HG02970 (cell line): ENCODE measurements at regions not wholly inside any gene's neighbourhood (a gene's known extent, or its start where the extent isn't known, plus 50 kb on each side); places are given as distances from the start of the nearest gene placed in this dataset.

Experiments used
- ATAC-seq: cut with Tn5 transposase; IDR thresholded peaks from one replicate; pipeline ENCODE4 v1.9.1; 2021; ENCODE audit warnings: mild to moderate bottlenecking, moderate library complexity, moderate number of reproducible peaks; ENCODE audit not compliant: unreplicated experiment, low FRiP score

GRCh38 chr2:5403392-5403791 lies 288.8 kb upstream of the SOX11 start:
- ATAC-seq = no peak

DNA sequence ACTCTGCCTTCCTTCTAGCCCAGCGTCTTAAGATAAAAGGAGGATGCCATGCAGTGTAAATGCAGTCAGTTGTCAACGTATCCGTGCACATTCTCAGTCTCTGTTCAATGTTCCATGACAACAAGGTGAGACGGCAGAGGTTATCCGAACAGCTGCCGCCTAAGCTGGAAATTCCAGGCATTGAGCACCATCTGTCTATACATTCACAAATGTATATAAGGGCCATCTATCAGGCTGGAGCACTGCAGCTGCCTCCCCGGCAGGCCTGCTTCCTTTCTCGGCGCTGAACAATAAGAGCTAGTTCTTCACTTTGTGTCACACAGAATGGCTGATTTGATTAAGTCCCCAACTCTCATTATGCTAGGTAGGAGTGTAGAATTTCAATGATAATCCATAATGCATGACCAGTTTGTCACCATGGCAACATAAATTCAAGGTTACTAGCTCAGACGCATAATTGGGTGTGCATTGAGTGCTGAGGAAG lies 282.2 kb upstream of the SOX11 start:
- no peak for ATAC-seq

DNA sequence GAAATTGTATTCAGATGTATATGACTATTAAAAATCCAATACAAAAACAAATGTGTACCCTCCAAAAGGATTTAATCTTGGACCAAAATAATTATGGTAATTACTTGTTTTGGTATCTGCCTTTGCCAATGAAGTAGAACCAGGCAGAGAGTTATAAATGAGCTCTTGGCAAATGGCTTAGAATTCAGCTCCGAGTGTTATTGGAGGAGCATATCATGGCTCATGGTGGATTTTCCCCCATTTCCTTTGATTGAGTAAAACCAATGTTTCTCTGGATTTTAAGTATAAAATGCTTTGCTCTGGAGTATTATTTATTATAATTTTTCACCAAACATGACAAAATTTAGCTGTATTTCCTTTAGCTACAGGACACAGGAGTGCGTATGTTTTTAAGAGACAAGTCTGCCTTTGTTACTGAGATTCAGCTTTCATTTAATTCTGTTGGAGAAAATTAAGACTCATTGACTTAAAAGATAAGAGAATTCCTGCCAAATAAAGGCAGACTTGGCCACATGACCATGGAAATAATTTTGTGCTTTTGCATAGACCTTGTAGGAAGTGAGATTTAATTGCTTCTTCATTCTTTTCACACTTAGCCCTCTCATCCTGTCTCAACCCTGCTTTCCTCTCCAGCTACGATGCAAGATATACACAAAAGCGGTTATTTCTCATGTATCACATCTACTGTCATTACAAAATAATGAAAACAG lies 281.0 kb upstream of the SOX11 start:
- ATAC-seq = no peak

GRCh38 chr2:5412001-5412400 lies 280.2 kb upstream of the SOX11 start:
- no peak for ATAC-seq

DNA sequence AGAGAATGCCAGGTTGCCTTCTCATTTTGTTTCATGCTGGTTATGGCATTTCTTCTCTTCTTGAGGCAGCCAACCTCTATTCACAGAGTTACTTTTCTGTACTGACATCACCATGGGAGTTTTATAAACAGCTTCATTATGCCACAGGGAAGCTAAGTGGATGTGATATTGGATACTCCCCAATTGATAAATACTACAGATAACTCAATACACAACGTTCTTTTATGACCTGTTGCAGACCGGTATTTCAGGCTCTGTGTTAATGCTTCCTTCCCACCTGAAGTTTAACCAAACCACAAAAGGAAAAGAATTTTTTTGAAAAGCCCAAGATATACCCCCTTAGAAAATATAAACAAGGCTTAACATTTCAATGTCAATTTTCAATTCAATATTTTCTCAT lies 258.3 kb upstream of the SOX11 start:
- no peak for ATAC-seq

GRCh38 chr2:5437375-5437774 lies 254.8 kb upstream of the SOX11 start:
- ATAC-seq = no peak

- ATAC-seq = no peak
Observed at GRCh38 chr2:5440174-5440573, 252.0 kb upstream of the SOX11 start.

DNA sequence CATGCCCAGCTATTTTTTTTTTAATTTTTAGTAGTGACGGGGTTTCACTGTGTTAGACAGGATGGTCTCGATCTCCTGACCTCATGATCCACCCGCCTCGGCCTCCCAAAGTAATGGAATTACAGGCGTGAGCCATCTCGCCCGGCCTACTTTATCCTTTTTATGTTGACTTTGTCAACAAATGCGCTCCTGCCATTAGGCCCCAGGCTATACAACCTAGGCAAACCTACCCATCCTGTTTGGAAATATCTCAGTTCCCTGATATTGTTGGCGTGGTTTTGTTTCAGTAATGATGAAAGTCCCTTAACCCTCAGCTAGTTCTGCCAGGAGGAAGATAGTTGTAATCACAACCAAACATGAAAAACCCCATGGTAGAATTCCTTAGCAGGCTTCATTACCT lies 249.4 kb upstream of the SOX11 start:
- no peak for ATAC-seq

DNA sequence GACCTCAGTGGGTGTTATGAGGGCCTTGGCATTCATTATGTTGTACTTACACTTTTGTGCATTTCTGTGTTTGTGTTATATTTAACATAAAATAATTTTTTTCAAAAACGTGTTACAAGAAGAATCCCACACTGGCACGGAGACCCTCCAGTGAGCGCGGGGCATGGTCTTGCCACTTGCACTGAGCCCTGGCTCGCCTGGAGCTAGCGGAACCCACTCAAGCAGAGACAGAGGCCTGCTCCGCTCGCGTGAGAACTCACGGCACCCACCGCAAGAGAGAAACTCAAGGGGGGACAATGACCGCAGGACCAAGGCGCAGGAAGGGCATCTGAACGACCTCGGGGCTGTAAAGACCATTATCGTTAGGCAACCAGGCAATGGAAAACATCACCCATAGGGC lies 248.0 kb upstream of the SOX11 start:
- ATAC-seq = no peak

DNA sequence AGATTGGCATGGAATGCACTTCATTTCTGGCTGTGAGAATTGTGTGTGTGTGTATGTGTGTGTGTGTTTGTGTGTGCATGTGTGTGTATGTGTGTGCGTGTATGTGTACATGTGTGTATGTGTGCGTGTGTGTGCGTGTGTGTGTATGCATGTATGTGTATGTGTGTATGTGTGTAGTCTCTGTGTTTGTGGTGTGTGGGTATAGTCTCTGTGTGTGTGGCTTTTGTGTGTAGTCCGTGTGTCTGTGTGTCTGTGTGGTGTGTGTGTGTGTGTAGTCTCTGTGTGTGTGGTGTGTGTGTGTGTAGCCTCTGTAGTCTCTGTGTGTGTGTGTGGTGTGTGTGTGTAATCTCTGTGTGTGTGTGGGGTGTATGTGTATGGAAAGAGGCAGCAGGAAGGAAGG lies 247.3 kb upstream of the SOX11 start:
- no peak for ATAC-seq

DNA sequence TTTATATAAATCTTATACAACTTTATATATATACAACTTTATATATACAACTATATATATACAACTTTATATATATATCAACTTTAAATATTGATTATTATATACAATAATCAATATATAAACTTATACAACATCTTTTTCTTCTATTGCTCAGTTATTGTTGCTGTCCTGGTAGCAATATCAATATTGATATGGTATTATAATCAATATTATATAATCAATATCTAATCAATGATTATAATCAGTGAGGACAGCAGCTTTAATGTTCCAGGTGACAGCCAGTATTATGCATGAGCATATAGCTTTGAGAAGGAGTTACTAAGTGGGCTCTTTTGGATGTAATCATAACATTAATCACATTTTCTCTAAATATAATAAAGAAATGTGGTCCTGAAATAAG lies 242.3 kb upstream of the SOX11 start:
- ATAC-seq = no peak

DNA sequence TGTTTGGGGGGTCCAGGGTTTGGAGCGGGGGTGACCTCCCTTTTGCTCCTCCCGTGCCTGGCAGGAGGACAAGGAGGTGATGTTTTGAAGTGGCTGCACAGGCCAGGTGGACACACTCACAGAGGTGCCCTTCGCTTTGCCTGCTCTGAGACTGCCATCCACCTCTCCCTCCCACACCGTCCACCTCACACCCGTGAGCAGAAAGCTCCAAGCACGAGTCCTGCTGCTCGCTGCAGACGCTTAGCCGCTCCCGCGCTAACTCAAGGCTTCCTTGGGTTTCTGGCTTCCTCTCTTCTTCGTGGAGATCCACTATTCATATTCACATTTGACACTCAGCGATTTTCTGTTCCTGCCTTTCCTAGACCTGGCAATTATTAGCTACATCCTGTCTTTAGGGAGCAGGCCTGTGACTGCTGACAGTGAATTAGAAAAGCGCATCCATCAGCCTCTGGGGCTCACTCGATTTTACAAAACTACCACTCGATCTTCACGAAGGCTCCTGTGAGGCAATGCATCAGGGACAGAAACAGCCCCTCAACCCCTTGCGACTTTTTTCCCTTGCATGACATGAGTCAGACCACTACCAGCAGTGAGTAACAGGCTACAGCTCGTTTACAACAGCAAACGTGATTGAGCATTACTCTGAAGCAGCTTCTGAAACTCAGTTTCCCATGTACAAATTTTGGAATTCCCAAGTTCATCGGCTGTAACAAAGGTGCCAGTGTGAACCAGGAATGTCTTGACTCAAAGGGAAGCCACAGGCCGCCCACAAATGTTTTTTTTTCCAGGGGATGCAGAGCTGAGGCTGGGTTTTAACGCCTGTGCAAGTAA lies 238.7 kb upstream of the SOX11 start:
- no peak for ATAC-seq

DNA sequence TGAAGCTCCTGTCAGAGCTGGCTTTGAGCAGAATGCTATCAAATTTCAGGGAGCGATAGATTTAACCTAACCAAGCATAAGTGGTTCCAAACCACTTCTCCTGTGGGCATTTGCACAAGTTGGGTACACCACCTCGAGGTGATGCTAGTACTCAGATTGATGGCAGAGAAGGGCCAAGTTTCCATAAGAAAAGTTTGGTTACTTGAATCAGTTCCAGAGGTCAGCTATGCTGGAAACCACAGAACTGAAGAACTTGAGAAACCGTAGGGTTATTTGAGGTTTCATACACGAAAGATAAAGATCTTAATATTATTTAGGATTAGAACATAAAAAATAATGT lies 238.2 kb upstream of the SOX11 start:
- no peak for ATAC-seq

DNA sequence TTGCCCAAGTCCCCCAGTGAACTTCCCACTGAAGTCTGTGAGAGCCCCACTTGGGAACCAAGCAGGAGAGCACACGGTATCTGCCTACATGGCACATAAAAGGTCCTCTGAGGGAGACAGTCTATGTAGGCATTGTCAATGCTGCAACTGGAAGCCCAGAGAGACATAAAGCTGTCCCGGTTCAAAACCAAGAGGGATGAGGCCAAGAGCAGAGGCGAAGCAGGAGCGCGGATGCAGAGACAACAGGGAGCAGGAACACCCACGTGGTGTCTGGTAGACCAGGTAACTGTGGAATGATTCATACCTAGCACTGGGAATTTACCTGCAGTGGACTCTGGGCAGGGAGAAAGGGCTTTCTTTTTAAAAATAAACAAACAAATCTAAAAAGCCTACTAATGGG lies 233.1 kb upstream of the SOX11 start:
- ATAC-seq = no peak

DNA sequence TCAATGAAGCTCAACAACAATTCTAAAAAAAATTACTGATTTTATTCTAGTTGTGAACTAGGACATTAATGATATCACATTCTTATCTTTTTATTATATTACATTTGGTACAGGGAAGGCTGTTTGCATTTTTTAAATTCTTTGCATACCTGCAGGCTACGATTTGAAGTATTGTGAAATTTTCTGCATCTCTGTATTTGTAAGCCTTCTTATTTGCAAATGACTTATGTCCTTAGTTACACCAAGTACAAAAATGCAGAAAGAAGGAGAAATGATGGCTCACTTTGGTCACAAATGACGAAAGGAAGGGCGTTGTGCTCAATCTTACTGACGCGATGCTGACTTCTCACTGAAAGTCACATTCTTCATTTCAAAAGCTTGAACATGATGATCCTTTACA lies 227.5 kb upstream of the SOX11 start:
- ATAC-seq = no peak

DNA sequence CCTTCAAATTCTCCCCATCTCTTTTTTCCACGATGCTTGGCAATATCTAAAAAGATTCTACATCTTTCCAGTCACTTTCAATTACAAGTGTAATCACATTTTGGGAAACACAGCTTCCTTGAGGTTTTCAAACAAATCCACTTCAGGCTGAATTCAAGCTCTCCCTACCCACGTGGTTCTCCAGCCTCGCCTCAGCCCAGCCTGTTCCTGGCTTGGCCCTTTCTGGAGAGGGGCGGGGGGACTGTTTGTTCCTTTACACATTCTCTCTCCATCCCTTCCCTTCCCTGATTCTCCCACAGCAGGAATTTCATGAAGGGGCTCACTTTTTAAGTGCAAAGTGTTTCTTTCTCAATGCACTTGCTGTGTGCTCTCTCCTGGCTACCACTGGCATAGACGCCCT lies 226.3 kb upstream of the SOX11 start:
- ATAC-seq = no peak

DNA sequence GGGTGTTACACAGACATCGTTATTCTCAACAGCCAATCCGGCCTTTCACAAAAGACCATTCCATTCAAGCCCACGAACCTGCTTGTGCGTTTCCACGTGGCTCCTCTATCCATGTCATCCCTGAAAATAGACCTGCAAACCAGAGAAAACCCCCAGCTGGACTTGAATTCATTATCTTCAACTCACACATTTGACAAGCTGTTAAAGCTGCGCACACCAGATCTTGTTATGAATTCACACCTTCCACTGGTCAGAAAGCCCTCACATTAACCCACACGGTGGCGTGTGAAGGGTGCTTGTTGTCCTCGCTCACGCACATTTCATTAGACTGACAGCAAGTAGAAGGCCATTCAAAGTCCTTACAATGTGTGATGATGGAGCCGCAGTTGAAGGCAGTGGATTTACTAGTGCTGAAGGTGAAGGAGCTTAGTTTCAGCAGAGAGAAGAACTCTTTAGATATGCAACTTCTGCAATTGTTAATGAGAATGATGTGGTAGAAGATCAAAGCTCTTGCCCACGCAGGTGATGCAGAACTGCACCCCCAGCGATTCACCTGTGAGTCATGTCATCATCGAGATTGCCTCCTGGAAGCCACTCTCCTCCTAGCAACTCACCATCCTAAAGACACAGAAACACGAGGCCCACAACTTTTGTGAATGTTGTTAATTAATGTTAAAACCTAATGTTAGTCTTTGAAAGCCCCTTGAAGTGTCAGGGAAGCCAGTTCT lies 224.8 kb upstream of the SOX11 start:
- ATAC-seq = no peak

GRCh38 chr2:5472673-5473072 lies 219.5 kb upstream of the SOX11 start:
- ATAC-seq = no peak

- no peak for ATAC-seq
Observed at GRCh38 chr2:5473635-5474034, 218.5 kb upstream of the SOX11 start.

- no peak for ATAC-seq
Observed at GRCh38 chr2:5474716-5475115, 217.5 kb upstream of the SOX11 start.

DNA sequence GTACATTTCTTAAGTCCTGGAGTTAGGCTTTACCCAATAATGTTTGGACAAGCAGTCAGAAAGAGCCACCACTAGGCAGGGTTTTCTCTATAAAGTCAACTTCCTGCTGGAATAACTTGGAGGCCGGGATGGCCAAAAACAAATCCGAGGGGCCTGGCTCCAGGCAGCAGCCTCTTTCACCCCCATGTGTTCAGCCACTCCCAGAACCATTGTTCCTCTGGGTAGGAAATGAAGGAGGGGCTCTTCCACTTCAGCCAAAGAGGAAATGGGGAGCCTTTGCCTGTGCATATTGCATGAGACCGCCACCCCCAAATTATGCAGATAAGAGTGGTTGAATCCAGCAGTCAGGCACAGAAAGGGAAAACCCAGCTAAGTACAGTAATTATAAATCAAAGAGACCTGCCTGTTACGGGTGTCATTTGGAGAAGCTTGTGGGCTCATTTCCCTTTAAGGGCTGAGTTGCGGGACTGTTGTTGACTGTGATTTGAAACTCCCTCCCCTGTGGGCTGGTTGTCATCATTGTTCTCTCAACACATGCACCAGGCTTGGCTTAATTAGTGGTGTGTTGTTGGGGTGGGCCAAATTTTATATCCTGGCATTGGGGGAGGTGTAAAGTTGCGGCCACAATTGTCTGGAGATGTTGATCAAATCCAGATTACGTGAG lies 212.8 kb upstream of the SOX11 start:
- ATAC-seq = no peak
